GM18861 (cell line): ENCODE measurements at regions not wholly inside any gene's neighbourhood (a gene's known extent, or its start where the extent isn't known, plus 50 kb on each side); places are given as distances from the start of the nearest gene placed in this dataset.
"Not testable (repeated sequence)": the region's sequence is repeated elsewhere in the genome, so short reads cannot be mapped to it uniquely, and the experiment has no call there.

Source experiments
- ATAC-seq: cut with Tn5 transposase; IDR thresholded peaks from one replicate; pipeline ENCODE4 v1.9.1; 2021; ENCODE audit not compliant: unreplicated experiment

- ATAC-seq, result no peak
Measured at GRCh38 chrX:42832764-42833549, 55.0 kb upstream of the PPP1R2C start.

GRCh38 chrX:42833550-42833940 is 55.6 kb upstream of the PPP1R2C start:
- not testable (repeated sequence) for ATAC-seq

- ATAC-seq, result no peak
Measured at GRCh38 chrX:42837101-42837726, 59.3 kb upstream of the PPP1R2C start.

- ATAC-seq, result no peak
Measured at GRCh38 chrX:42837747-42838146, 59.8 kb upstream of the PPP1R2C start.

GRCh38 chrX:42839632-42840031 is 61.7 kb upstream of the PPP1R2C start:
- no peak for ATAC-seq

GRCh38 chrX:42846741-42847140 is 68.8 kb upstream of the PPP1R2C start:
- ATAC-seq, result no peak

GRCh38 chrX:42855259-42855658 is 77.3 kb upstream of the PPP1R2C start:
- ATAC-seq, result no peak

- ATAC-seq, result no peak
Measured at GRCh38 chrX:42857766-42858165, 79.8 kb upstream of the PPP1R2C start.

GRCh38 chrX:42869011-42869410 is 91.0 kb upstream of the PPP1R2C start:
- ATAC-seq, result no peak

GRCh38 chrX:42869659-42870476 is 91.9 kb upstream of the PPP1R2C start:
- peak; percentile 89 for ATAC-seq

- ATAC-seq, result no peak
Measured at GRCh38 chrX:42886519-42886918, 108.6 kb upstream of the PPP1R2C start.

- ATAC-seq, result no peak
Measured at GRCh38 chrX:42900947-42901346, 123.0 kb upstream of the PPP1R2C start.

- ATAC-seq, result no peak
Measured at GRCh38 chrX:42902513-42902912, 124.5 kb upstream of the PPP1R2C start.

GRCh38 chrX:42920752-42921151 is 142.8 kb upstream of the PPP1R2C start:
- ATAC-seq, result no peak

- no peak for ATAC-seq
Measured at GRCh38 chrX:42930071-42930470, 152.1 kb upstream of the PPP1R2C start.

GRCh38 chrX:42930951-42931350 is 153.0 kb upstream of the PPP1R2C start:
- ATAC-seq, result no peak

- ATAC-seq, result no peak
Measured at GRCh38 chrX:42933187-42933586, 155.2 kb upstream of the PPP1R2C start.

GRCh38 chrX:42934020-42934726 is 156.2 kb upstream of the PPP1R2C start:
- peak; percentile 95 for ATAC-seq

- no peak for ATAC-seq
Measured at GRCh38 chrX:42941671-42942070, 163.7 kb upstream of the PPP1R2C start.

GRCh38 chrX:42943051-42943974 is 165.3 kb upstream of the PPP1R2C start:
- peak; percentile 91 for ATAC-seq
